NCI-H774 (cell line): ENCODE measurements at regions not wholly inside any gene's neighbourhood (a gene's known extent, or its start where the extent isn't known, plus 50 kb on each side); places are given as distances from the start of the nearest gene placed in this dataset.
"Not testable (repeated sequence)": the region's sequence is repeated elsewhere in the genome, so short reads cannot be mapped to it uniquely, and the experiment has no call there.

Experiments used
- DNase-seq: peaks from one replicate; lab custom pipeline; 2025; lab: John Stamatoyannopoulos, UW

- DNase-seq = peak; percentile 14
Measured at GRCh38 chr12:114812858-114813761, 129.1 kb upstream of the TBX3 start.

- no peak for DNase-seq
Measured at GRCh38 chr12:114812384-114812783, 128.4 kb upstream of the TBX3 start.

- no peak for DNase-seq
Measured at GRCh38 chr12:114809097-114809496, 125.1 kb upstream of the TBX3 start.

- not testable (repeated sequence) for DNase-seq
Measured at GRCh38 chr12:114801381-114801780, 117.4 kb upstream of the TBX3 start.

- DNase-seq = not testable (repeated sequence)
Measured at GRCh38 chr12:114800566-114800965, 116.6 kb upstream of the TBX3 start.

GRCh38 chr12:114799574-114800487 lies 115.9 kb upstream of the TBX3 start:
- no peak for DNase-seq

- no peak for DNase-seq
Measured at GRCh38 chr12:114794049-114794558, 110.1 kb upstream of the TBX3 start.

GRCh38 chr12:114790276-114790675 lies 106.3 kb upstream of the TBX3 start:
- DNase-seq = no peak

GRCh38 chr12:114789821-114790220 lies 105.8 kb upstream of the TBX3 start:
- DNase-seq = no peak

- DNase-seq = no peak
Measured at GRCh38 chr12:114789276-114789675, 105.3 kb upstream of the TBX3 start.

- DNase-seq = no peak
Measured at GRCh38 chr12:114784526-114784925, 100.6 kb upstream of the TBX3 start.

GRCh38 chr12:114783089-114783618 lies 99.2 kb upstream of the TBX3 start:
- DNase-seq = no peak

GRCh38 chr12:114780746-114781399 lies 96.9 kb upstream of the TBX3 start:
- no peak for DNase-seq

- DNase-seq = no peak
Measured at GRCh38 chr12:114779647-114780046, 95.7 kb upstream of the TBX3 start.

- DNase-seq = no peak
Measured at GRCh38 chr12:114779186-114779585, 95.2 kb upstream of the TBX3 start.

GRCh38 chr12:114776731-114777442 lies 92.9 kb upstream of the TBX3 start:
- no peak for DNase-seq

- no peak for DNase-seq
Measured at GRCh38 chr12:114774699-114775098, 90.7 kb upstream of the TBX3 start.

- no peak for DNase-seq
Measured at GRCh38 chr12:114774197-114774596, 90.2 kb upstream of the TBX3 start.

- no peak for DNase-seq
Measured at GRCh38 chr12:114770323-114770722, 86.3 kb upstream of the TBX3 start.

- DNase-seq = no peak
Measured at GRCh38 chr12:114769634-114770033, 85.7 kb upstream of the TBX3 start.
